ENCODE measurements at regions not wholly inside any gene's neighbourhood (a gene's known extent, or its start where the extent isn't known, plus 50 kb on each side); places are given as distances from the start of the nearest gene placed in this dataset.

- no peak overlapping the region for H3K4me3 ChIP-seq (ENCODE audit: low read length in 3 of 3)
- H3K36me3 ChIP-seq (ENCODE audit: control insufficient read depth in 2 of 3, insufficient read depth in 3 of 3, low read length in 3 of 3) = no peaks in the 10 kb centered on the region
- no peak overlapping the region for H3K27ac ChIP-seq (ENCODE audit: low read depth in 2 of 2, low read length in 2 of 2)
- no peaks in the 10 kb centered on the region for H3K27me3 ChIP-seq (ENCODE audit: control insufficient read depth, insufficient read depth, low read length)
- TF ChIP-seq, protein P1, sequence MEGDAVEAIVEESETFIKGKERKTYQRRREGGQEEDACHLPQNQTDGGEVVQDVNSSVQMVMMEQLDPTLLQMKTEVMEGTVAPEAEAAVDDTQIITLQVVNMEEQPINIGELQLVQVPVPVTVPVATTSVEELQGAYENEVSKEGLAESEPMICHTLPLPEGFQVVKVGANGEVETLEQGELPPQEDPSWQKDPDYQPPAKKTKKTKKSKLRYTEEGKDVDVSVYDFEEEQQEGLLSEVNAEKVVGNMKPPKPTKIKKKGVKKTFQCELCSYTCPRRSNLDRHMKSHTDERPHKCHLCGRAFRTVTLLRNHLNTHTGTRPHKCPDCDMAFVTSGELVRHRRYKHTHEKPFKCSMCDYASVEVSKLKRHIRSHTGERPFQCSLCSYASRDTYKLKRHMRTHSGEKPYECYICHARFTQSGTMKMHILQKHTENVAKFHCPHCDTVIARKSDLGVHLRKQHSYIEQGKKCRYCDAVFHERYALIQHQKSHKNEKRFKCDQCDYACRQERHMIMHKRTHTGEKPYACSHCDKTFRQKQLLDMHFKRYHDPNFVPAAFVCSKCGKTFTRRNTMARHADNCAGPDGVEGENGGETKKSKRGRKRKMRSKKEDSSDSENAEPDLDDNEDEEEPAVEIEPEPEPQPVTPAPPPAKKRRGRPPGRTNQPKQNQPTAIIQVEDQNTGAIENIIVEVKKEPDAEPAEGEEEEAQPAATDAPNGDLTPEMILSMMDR (IDR thresholded peaks at IDR 0.05; ENCODE audit: borderline replicate concordance, extremely low read depth, insufficient read depth) = no peak
- no peaks in the 10 kb centered on the region for H3K4me1 ChIP-seq (ENCODE audit: control insufficient read depth in 2 of 3, insufficient read depth in 2 of 3, low read depth in 1 of 3, low read length in 3 of 3)
- H3K9ac ChIP-seq (ENCODE audit: low read length in 3 of 3) = no peak overlapping the region
- DNase-seq = no peak
- no peak for FAIRE-seq
- H3K9me3 ChIP-seq (ENCODE audit: control insufficient read depth in 2 of 3, insufficient read depth in 1 of 3, low read length in 3 of 3) = peaks cover 0 to 9% (median 0%) of the 10 kb centered on the region in 3 donors
- intact Hi-C loops (cut with DNase I) = no loop called here
Observed at GRCh38 chr18:43606795-43607194, 329.5 kb upstream of the SYT4 start.

- H3K27ac ChIP-seq (ENCODE audit: low read depth in 2 of 2, low read length in 2 of 2) = no peak overlapping the region
- H3K36me3 ChIP-seq (ENCODE audit: control insufficient read depth in 2 of 3, insufficient read depth in 3 of 3, low read length in 3 of 3) = no peaks in the 10 kb centered on the region
- no peaks in the 10 kb centered on the region for H3K27me3 ChIP-seq (ENCODE audit: control insufficient read depth, insufficient read depth, low read length)
- TF ChIP-seq, protein P1 (IDR thresholded peaks at IDR 0.05; ENCODE audit: borderline replicate concordance, extremely low read depth, insufficient read depth) = peak; percentile 51
- no peak overlapping the region for H3K4me3 ChIP-seq (ENCODE audit: low read length in 3 of 3)
- DNase-seq (peak in 2 of 5 donors; percentile 61 to 66), FAIRE-seq (peak; percentile 82)
- no peaks in the 10 kb centered on the region for H3K9me3 ChIP-seq (ENCODE audit: control insufficient read depth in 2 of 3, insufficient read depth in 1 of 3, low read length in 3 of 3)
- intact Hi-C loops (cut with DNase I) = no loop called here
- no peaks in the 10 kb centered on the region for H3K4me1 ChIP-seq (ENCODE audit: control insufficient read depth in 2 of 3, insufficient read depth in 2 of 3, low read depth in 1 of 3, low read length in 3 of 3)
- H3K9ac ChIP-seq (ENCODE audit: low read length in 3 of 3) = no peak overlapping the region
Observed at GRCh38 chr18:43620936-43621335, 343.6 kb upstream of the SYT4 start.

DNA sequence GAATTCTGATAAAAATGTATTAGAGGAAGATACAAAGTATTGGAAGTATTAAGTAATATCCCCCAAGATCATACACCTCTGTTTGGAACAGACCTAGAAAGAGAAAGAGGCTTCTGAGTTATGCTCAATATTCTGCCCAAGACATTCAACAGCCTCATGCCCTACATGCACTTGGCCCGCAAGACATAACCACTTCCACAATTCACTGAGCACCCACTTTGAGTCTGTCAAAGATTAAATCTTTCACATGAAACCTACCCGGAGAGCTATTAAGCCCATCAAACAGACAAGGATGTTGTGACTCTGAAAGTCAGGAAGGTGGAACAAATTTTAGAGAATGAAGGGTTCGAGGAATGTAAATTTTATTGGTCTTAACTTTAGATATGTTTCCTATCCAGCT lies 344.7 kb upstream of the SYT4 start:
- Histone ChIP-seq H3K36me3 (ENCODE audit: control insufficient read depth in 2 of 3, insufficient read depth in 3 of 3, low read length in 3 of 3) (no peaks in the 10 kb centered on the region), H3K27ac (ENCODE audit: low read depth in 2 of 2, low read length in 2 of 2) (no peak overlapping the region), H3K4me1 (ENCODE audit: control insufficient read depth in 2 of 3, insufficient read depth in 2 of 3, low read depth in 1 of 3, low read length in 3 of 3) (no peaks in the 10 kb centered on the region), H3K9ac (ENCODE audit: low read length in 3 of 3) (no peak overlapping the region), H3K27me3 (ENCODE audit: control insufficient read depth, insufficient read depth, low read length) (no peaks in the 10 kb centered on the region), H3K9me3 (ENCODE audit: control insufficient read depth in 2 of 3, insufficient read depth in 1 of 3, low read length in 3 of 3) (no peaks in the 10 kb centered on the region), H3K4me3 (ENCODE audit: low read length in 3 of 3) (no peak overlapping the region)
- DNase-seq = no peak
- TF ChIP-seq, protein P1 (IDR thresholded peaks at IDR 0.05; ENCODE audit: borderline replicate concordance, extremely low read depth, insufficient read depth) = no peak
- intact Hi-C loops (cut with DNase I) = no loop called here
- FAIRE-seq = no peak

- intact Hi-C loops (cut with DNase I) = no loop called here
- no peaks in the 10 kb centered on the region for H3K36me3 ChIP-seq (ENCODE audit: control insufficient read depth in 2 of 3, insufficient read depth in 3 of 3, low read length in 3 of 3)
- H3K27me3 ChIP-seq (ENCODE audit: control insufficient read depth, insufficient read depth, low read length) = no peaks in the 10 kb centered on the region
- no peak for DNase-seq
- H3K9ac ChIP-seq (ENCODE audit: low read length in 3 of 3) = no peak overlapping the region
- H3K4me1 ChIP-seq (ENCODE audit: control insufficient read depth in 2 of 3, insufficient read depth in 2 of 3, low read depth in 1 of 3, low read length in 3 of 3) = no peaks in the 10 kb centered on the region
- no peak for FAIRE-seq
- TF ChIP-seq, protein P1 (IDR thresholded peaks at IDR 0.05; ENCODE audit: borderline replicate concordance, extremely low read depth, insufficient read depth) = no peak
- no peaks in the 10 kb centered on the region for H3K9me3 ChIP-seq (ENCODE audit: control insufficient read depth in 2 of 3, insufficient read depth in 1 of 3, low read length in 3 of 3)
- H3K4me3 ChIP-seq (ENCODE audit: low read length in 3 of 3) = no peak overlapping the region
- H3K27ac ChIP-seq (ENCODE audit: low read depth in 2 of 2, low read length in 2 of 2) = no peak overlapping the region
Observed at GRCh38 chr18:43625582-43625981, 348.3 kb upstream of the SYT4 start.

Measured in kidney (tissue), 13 donors.